A673 (cell line): ENCODE measurements at regions not wholly inside any gene's neighbourhood (a gene's known extent, or its start where the extent isn't known, plus 50 kb on each side); places are given as distances from the start of the nearest gene placed in this dataset.

Source experiments
- EZH2 ChIP-seq: fragments of 200-600 bp; sonication (generic); IDR thresholded peaks from 2 replicates; pipeline ENCODE4 v1.6.1; 2017; ENCODE audit warnings: borderline replicate concordance, low read depth, mild to moderate bottlenecking, mixed read lengths, antibody characterized with exemption, low read length; ENCODE audit not compliant: poor library complexity, severe bottlenecking
- TF ChIP-seq, protein P1 (sequence below): fragments of 300-800, 200-600 bp; sonication (generic); conservative IDR thresholded peaks from 2 replicates; pipeline ENCODE4 v1.5.1; 2017; ENCODE audit warnings: low read depth, mild to moderate bottlenecking, antibody characterized with exemption, low read length, moderate library complexity, mixed read lengths

DNA sequence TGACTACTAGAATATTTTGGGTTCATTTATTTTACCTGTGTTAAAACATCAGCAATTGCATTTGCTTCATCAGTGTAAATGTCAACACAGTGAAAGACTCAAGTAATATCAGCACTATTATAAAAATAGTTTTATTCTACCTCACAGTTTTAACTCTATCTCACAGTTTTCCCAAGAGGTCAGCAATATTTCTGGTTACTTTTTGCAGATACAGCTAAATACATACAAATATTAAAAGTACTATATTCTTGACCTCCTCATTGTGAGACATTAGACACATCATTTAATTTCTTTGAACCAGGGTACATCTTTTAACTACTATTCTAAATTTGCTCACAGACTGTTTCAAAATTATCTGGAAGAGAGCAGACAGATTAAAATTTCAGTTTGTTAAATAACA lies 321.7 kb upstream of the OR4E1 start:
- TF ChIP-seq, protein P1, sequence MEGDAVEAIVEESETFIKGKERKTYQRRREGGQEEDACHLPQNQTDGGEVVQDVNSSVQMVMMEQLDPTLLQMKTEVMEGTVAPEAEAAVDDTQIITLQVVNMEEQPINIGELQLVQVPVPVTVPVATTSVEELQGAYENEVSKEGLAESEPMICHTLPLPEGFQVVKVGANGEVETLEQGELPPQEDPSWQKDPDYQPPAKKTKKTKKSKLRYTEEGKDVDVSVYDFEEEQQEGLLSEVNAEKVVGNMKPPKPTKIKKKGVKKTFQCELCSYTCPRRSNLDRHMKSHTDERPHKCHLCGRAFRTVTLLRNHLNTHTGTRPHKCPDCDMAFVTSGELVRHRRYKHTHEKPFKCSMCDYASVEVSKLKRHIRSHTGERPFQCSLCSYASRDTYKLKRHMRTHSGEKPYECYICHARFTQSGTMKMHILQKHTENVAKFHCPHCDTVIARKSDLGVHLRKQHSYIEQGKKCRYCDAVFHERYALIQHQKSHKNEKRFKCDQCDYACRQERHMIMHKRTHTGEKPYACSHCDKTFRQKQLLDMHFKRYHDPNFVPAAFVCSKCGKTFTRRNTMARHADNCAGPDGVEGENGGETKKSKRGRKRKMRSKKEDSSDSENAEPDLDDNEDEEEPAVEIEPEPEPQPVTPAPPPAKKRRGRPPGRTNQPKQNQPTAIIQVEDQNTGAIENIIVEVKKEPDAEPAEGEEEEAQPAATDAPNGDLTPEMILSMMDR: no peak
- TF ChIP-seq EZH2: no peak
